ENCODE measurements at regions not wholly inside any gene's neighbourhood (a gene's known extent, or its start where the extent isn't known, plus 50 kb on each side); places are given as distances from the start of the nearest gene placed in this dataset.

DNA sequence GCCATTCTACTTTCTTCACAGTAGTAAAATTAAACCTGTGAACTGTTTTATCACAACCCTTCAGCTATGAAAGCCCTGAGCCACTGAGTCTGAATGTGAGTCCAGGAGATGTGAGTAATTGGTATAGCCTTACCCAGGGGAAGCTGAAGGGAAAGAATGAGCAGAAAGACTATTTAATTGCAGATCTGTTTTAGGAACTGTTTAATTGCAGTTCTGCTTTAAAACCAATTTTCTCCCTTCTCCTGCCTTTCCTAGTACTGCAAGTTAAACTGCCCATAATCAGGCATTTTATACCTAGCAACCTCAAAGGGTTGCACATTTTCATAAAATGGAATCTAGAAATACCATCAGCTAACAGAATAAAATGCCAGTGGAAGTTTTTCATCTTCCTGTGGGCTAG lies 476.7 kb downstream of the OCA2 start:
- no peak for DNase-seq (ENCODE audit: low read depth in 2 of 3, low spot score in 2 of 3)

DNA sequence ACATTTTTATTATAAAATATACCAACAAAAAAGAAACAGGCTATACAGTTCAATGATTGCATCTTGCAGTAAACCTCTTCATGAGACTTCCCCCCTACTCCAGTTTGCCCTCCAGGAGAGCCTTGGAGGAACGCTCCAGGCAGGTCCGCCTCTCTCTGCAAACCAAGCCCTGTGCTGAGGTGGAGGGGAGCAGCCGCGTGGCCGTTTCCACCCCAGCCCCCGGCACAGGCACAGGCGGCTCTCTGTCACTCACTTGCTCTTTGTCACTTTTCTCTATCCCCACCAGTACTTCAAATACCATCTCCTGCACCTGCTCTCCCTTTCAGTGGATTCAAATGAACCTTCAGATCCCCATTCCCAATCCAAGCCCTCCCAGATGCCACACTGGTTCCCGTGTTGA lies 479.9 kb downstream of the OCA2 start:
- no peak for DNase-seq (ENCODE audit: low read depth in 2 of 3, low spot score in 2 of 3)

DNA sequence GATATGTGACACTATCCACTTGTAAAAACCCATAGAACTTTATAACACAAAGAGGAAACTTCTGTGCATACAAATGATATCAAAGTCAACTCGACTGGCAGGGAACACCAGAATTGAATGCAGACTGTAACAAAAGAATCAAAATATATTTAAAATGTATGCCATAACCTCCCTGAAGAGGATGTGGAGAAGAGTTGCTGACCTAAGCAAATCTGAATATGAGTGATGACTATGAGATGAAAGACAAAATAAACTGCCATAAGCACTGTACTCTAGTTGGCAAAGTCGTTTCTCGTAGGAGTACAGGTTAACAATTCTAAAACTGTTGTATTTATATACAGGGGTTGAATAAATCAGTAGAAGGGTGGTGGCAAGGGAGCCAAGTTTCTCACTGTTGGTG lies 482.1 kb downstream of the OCA2 start:
- no peak for DNase-seq (ENCODE audit: low read depth in 2 of 3, low spot score in 2 of 3)

DNA sequence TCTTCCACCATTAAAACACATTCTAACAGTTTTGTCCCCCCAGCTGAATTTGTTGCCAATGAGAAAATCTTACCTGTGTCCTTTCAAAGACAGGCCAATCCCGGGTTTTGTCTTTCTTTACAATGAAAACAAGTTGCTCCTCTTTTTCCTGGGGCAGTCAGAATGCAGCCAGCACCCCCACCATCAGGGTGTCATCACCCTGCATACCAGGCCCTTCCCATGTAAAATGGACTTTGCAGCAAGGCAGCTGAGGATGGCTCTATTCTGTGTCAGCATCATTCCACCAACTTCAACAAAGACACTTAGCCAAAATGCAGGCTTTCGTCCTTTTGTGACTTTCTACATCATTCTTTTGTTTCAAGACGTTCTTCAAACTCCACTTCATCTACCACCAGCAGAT lies 490.9 kb downstream of the OCA2 start:
- DNase-seq (ENCODE audit: low read depth in 2 of 3, low spot score in 2 of 3): no peak

DNA sequence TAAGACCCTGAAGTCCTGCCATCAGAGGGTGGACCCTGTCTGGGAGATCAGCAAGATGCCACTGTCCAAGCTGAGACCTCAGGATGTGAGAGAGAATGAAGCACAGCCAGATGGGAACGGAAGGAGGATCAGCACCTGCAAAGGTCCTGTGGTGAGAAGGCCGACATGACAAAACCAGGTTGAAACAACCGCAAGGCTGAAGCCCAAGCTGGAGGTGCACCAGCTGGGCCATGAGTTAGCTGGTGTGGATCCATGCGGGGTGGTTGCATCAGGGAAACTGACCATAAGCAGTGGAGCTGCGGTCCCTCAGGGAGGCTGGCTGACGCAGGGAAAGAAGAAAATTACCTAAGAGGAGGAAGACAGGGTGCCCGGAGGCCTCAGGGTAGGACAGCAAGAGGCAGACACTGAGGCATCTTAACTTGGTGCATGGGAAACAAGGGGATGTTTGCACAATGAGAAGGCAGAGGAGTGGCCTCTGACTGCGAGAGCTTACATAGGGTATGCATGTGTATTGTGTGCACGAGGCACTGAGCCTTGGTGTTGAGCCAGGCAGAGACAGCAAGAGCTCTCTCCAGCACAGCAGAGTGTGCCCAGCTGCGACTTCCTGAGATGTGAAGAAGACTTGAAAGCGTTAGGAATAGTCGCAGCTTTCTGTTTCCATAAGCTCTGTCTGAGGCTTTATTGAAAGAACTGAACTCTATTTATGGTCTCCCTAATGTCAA lies 497.7 kb downstream of the OCA2 start:
- DNase-seq (ENCODE audit: low read depth in 2 of 3, low spot score in 2 of 3): no peak

DNA sequence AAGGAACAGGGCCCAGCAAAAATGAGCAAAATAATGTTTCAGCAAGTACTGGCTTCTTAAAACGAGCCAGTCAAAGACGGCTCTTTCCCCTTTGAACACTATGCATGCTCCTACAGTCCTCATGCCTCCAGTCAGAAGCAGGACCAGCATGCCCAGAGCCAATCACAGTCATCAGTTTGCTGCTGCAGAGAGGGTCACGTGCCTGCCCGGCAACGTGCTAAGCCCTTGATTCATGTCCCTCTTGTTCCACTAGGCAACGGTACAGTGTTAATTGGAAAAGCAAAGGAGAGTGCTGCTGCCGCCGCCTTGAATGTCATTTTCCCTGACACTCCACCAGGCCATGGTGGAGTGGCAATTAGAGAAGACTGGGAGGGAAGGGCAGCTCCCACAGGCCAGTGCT lies 500.1 kb downstream of the OCA2 start:
- no peak for DNase-seq (ENCODE audit: low read depth in 2 of 3, low spot score in 2 of 3)

DNA sequence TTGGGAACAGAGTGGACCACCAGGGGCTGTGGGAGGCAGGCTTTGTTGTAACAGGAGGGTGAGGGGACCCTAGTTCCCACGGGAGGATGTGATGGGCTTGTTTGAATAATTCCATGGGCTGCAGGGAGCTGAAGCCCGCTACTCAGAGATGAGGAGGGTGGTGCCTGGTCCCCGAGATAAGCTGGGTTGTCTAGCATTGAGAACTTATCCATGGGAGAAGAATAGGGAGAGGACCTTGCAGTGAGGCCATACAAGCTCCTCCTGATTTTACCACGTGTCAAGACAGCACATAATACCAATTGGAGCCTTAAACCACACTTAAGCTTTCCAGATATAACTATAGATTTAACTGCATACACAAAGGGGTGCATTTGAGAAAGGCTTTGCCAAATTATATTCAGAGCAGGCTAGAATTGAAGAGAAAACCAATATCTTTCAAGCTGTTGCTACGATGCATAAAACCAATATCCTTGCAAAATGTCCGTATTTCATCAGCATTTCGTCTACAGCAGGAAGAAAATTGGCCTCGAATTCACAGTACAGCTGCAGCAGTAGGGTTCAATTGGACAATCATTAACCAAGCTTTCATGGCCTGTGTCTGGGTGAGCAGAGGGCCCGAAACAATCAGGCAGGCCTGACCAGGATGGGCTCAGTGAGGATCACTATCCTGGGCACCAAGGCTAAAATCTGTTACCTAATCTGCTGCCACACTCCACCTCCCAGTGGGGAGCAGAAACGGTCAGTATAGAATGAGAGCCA lies 500.7 kb downstream of the OCA2 start:
- DNase-seq (ENCODE audit: low read depth in 2 of 3, low spot score in 2 of 3): no peak

DNA sequence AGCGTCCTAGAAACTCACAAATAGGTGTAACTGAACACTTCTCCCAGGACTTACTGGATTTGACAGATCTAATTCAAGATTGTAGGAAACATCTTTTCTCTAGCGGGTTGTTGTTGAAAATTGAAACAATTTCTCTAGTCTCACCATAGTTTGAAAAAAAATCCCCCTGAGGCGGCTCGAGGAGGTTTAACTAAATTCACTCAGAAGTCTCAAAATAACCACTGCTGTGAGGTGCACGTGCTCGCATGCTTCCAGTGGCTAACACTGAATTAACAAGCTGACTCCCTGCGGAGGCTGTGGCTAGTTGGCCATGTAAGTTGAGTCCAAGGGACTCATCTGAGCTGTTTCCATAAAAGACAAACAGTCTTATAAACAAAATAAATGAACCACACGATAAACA lies 503.9 kb downstream of the OCA2 start:
- no peak for DNase-seq (ENCODE audit: low read depth in 2 of 3, low spot score in 2 of 3)

DNA sequence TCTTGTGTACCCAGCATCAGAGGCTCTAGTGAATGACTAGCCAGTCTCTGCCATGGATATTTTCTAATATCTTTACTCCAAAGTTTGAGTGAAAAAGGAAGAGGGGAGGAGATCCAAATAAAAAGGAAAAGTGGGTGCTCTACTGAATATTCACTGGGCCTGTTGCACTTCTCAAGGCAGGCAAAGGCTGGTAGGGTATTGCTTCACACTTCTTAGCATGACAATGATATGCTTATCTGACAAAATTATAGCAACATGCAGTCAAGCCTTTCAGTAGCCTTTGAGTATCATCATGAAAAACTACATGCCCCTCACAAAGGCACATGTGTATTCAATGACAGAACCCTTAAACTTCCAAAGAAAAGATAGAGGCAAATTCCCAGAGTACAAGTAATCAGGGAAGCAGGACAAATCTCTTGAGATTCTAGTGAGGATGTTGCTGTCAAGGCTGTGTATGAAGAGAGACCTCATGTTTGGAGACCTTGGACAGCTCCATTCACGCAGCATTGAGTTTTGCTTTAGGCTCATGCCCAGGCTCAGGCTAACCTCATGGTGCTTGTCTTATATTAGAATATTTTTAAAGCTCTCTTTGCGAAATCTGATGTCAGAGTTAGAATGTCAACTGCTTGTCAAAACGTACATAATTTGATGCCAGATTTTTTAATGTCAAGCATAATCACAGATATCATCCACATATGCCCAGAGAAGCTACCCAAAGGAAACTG lies 506.9 kb downstream of the OCA2 start:
- DNase-seq (ENCODE audit: low read depth in 2 of 3, low spot score in 2 of 3): no peak
